Glutamatergic neuron (in vitro differentiated cells): ENCODE measurements at regions not wholly inside any gene's neighbourhood (a gene's known extent, or its start where the extent isn't known, plus 50 kb on each side); places are given as distances from the start of the nearest gene placed in this dataset.

Experiments used
- DNase-seq: peaks from one replicate; pipeline ENCODE4 v3.0.0; 2022
- H3K27ac Mint-ChIP-seq: one replicate; pipeline ENCODE4 v1.8.0; 2020; ENCODE audit warnings: mild to moderate bottlenecking, mixed read lengths, inconsistent platforms; ENCODE audit not compliant: unreplicated experiment
- H3K27me3 Mint-ChIP-seq: one replicate; pipeline ENCODE4 v1.8.0; 2020; ENCODE audit warnings: mild to moderate bottlenecking, moderate library complexity, mixed read lengths, inconsistent platforms; ENCODE audit not compliant: unreplicated experiment
- H3K36me3 Mint-ChIP-seq: one replicate; pipeline ENCODE4 v1.8.0; 2020; ENCODE audit warnings: mild to moderate bottlenecking, mixed read lengths, inconsistent platforms; ENCODE audit not compliant: unreplicated experiment
- H3K4me1 Mint-ChIP-seq: one replicate; pipeline ENCODE4 v1.8.0; 2020; ENCODE audit warnings: mild to moderate bottlenecking, low read depth, mixed read lengths, inconsistent platforms; ENCODE audit not compliant: unreplicated experiment
- H3K4me3 Mint-ChIP-seq: one replicate; pipeline ENCODE4 v1.8.0; 2020; ENCODE audit warnings: mild to moderate bottlenecking, mixed read lengths, inconsistent platforms; ENCODE audit not compliant: unreplicated experiment
- H3K9me3 Mint-ChIP-seq: one replicate; pipeline ENCODE4 v1.8.0; 2020; ENCODE audit warnings: mild to moderate bottlenecking, moderate library complexity, mixed read lengths, inconsistent platforms; ENCODE audit not compliant: unreplicated experiment
- CTCF ChIP-seq: fragments of 200-600 bp; sonication (generic); IDR thresholded peaks from one replicate; pipeline ENCODE4 v1.5.0; 2021; ENCODE audit not compliant: partially characterized antibody, unreplicated experiment

DNA sequence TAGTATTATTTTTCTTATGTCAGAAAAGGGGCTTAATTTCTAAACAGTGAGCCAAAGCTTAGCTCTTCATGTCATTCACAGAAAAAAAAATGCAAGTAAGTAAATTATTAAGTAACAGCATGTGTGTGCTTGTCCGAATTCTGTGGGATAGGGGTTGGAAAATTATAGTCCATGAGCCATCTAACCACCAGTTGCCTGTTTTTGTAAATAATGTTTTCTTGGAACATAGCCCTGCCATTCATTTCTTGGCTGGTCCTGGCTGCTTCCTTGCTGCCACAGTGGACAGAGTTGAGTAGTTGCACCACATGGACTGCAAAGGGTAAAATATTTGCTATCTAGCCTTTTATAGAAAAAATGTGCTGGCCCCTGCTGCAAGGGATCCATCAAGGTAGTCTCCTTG, 513.7 kb upstream of the WWC1 start:
- Mint-ChIP-seq H3K9me3 (no peaks in the 10 kb centered on the region), H3K4me3 (no peak overlapping the region), H3K27me3 (no peaks in the 10 kb centered on the region), H3K4me1 (peaks cover 3% of the 10 kb centered on the region), H3K36me3 (no peaks in the 10 kb centered on the region), H3K27ac (no peak overlapping the region)
- TF ChIP-seq CTCF: no peak
- no peak for DNase-seq

DNA sequence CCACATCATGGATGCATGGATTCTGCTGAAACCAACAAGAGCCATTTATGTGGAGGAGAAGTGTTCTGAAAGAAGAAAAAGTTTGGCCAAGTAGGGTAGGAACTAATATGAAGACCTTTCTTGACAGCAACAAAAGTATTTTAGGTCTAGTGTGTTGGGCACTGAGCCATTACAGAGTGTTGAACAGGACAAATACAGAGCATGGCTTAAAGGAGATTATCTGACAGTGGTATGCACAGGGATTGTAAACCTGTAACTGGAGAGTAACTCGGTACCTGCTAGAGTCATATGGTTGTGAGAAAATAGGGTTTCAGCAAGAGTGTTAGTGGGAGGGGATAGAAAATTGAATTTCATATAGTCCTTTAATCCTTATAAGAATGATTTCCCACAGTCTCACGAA, 513.2 kb upstream of the WWC1 start:
- no peak for TF ChIP-seq CTCF
- Mint-ChIP-seq H3K4me3 (no peak overlapping the region), H3K4me1 (peaks cover 7% of the 10 kb centered on the region), H3K9me3 (peaks cover 2% of the 10 kb centered on the region), H3K27me3 (peaks cover 2% of the 10 kb centered on the region), H3K36me3 (no peaks in the 10 kb centered on the region), H3K27ac (no peak overlapping the region)
- no peak for DNase-seq

- H3K36me3 Mint-ChIP-seq: no peaks in the 10 kb centered on the region
- peaks cover 3% of the 10 kb centered on the region for H3K9me3 Mint-ChIP-seq
- H3K4me1 Mint-ChIP-seq: peaks cover 6% of the 10 kb centered on the region
- no peak overlapping the region for H3K27ac Mint-ChIP-seq
- H3K4me3 Mint-ChIP-seq: no peak overlapping the region
- TF ChIP-seq CTCF: no peak
- H3K27me3 Mint-ChIP-seq: peaks cover 2% of the 10 kb centered on the region
- no peak for DNase-seq
Observed at GRCh38 chr5:167779644-167780043, 511.8 kb upstream of the WWC1 start.

- no peak overlapping the region for H3K27ac Mint-ChIP-seq
- no peaks in the 10 kb centered on the region for H3K36me3 Mint-ChIP-seq
- H3K4me3 Mint-ChIP-seq: no peak overlapping the region
Observed at GRCh38 chr5:167780177-167780576, 511.3 kb upstream of the WWC1 start.

More at GRCh38 chr5:167780177-167780576, 511.3 kb upstream of the WWC1 start:
- Mint-ChIP-seq H3K4me1 (peaks cover 8% of the 10 kb centered on the region), H3K27me3 (peaks cover 2% of the 10 kb centered on the region), H3K9me3 (peaks cover 3% of the 10 kb centered on the region)
- TF ChIP-seq CTCF: no peak
- DNase-seq: no peak
